ENCODE measurements at regions not wholly inside any gene's neighbourhood (a gene's known extent, or its start where the extent isn't known, plus 50 kb on each side); places are given as distances from the start of the nearest gene placed in this dataset.
"Not testable (repeated sequence)": the region's sequence is repeated elsewhere in the genome, so short reads cannot be mapped to it uniquely, and the experiment has no call there.

DNA sequence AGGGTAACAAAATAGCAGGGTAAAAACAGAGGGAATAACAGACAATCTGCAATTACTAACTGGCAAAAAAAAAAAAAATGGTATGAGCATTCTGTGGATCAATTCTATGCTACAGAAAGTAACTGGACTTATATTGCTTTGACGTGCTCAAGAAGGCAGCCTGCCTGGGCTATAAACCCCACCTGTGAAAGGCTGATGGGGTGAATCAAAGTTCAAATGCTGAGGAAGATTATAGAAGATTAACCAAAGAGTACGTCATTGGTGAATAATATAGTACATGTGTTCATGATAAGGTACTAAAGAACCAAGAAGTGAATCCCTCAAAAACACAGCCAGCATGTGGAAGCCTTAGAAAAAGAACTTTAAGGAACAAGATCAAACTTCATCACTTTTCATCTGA lies 441.9 kb upstream of the PTCHD4 start:
- no peak overlapping the region for H3K27ac ChIP-seq
- no peaks in the 10 kb centered on the region for H3K4me1 ChIP-seq (ENCODE audit: insufficient read depth)
- no peaks in the 10 kb centered on the region for H3K36me3 ChIP-seq
- intact Hi-C loops (cut with DNase I), result no loop called here
- WGBS, 3 donors, result 52 to 64% (median 55%) methylated on average over 2 of the region's 2 CpGs
- H3K27me3 ChIP-seq, result no peaks in the 10 kb centered on the region
- TF ChIP-seq, protein P1, sequence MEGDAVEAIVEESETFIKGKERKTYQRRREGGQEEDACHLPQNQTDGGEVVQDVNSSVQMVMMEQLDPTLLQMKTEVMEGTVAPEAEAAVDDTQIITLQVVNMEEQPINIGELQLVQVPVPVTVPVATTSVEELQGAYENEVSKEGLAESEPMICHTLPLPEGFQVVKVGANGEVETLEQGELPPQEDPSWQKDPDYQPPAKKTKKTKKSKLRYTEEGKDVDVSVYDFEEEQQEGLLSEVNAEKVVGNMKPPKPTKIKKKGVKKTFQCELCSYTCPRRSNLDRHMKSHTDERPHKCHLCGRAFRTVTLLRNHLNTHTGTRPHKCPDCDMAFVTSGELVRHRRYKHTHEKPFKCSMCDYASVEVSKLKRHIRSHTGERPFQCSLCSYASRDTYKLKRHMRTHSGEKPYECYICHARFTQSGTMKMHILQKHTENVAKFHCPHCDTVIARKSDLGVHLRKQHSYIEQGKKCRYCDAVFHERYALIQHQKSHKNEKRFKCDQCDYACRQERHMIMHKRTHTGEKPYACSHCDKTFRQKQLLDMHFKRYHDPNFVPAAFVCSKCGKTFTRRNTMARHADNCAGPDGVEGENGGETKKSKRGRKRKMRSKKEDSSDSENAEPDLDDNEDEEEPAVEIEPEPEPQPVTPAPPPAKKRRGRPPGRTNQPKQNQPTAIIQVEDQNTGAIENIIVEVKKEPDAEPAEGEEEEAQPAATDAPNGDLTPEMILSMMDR (IDR thresholded peaks at IDR 0.05), result no peak
- TF ChIP-seq EP300 (IDR thresholded peaks at IDR 0.05) (no peak), POLR2A (IDR thresholded peaks at IDR 0.05) (no peak)
- H3K9me3 ChIP-seq, result no peaks in the 10 kb centered on the region
- DNase-seq, result no peak
- H3K4me3 ChIP-seq, result no peak overlapping the region

DNA sequence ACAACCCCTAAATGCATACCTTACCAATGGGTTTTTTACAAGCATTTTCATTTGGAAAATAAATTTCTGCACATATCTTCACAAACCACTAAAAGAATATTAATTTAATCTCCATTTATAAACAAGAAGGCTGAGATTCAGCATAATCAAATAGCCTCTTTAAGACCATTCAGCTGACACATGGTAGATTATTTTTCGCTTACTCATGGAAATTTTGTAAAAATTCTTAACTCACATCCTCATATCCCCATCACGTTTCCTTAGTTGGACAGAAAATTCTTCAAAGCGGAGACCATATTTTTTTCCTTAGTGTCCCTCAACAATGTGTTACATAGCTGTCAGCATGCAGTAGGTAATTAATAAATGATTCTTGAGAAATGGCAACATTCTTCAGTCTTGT lies 439.6 kb upstream of the PTCHD4 start:
- no peak for DNase-seq
- Histone ChIP-seq H3K27me3 (no peaks in the 10 kb centered on the region), H3K36me3 (no peaks in the 10 kb centered on the region), H3K9me3 (no peaks in the 10 kb centered on the region), H3K27ac (no peak overlapping the region), H3K4me3 (no peak overlapping the region), H3K4me1 (ENCODE audit: insufficient read depth) (no peaks in the 10 kb centered on the region)
- 68 to 83% (median 74%) methylated on average over 3 of the region's 3 CpGs for WGBS, 3 donors
- intact Hi-C loops (cut with DNase I), result no loop called here
- TF ChIP-seq, protein P1 (IDR thresholded peaks at IDR 0.05), result no peak
- no peak for TF ChIP-seq EP300 (IDR thresholded peaks at IDR 0.05)
- no peak for TF ChIP-seq POLR2A (IDR thresholded peaks at IDR 0.05)

DNA sequence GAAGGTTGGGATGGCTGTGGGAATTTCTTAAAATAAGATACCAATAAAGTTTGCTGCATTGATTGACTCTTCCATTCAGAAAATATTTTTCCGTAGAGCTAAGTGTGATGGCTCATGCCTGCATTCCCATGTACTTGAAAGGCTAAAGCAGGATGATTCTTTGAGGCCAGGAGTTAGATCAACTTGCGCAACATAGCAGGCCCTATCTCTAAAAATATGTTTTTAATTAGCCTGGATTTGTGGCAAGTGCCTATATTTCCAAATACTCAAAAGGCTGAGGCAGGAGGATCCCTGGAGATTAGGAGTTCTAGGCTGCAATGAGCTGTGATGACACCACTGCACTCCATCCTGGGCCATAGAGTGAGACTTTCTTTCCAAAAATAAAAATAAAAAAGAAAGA lies 431.2 kb upstream of the PTCHD4 start:
- WGBS, 3 donors, result 79 to 83% (median 82%) methylated on average over 2 of the region's 2 CpGs
- Histone ChIP-seq H3K4me3 (no peak overlapping the region), H3K9me3 (no peaks in the 10 kb centered on the region), H3K4me1 (ENCODE audit: insufficient read depth) (no peaks in the 10 kb centered on the region), H3K27me3 (no peaks in the 10 kb centered on the region), H3K36me3 (no peaks in the 10 kb centered on the region), H3K27ac (no peak overlapping the region)
- intact Hi-C loops (cut with DNase I), result no loop called here
- TF ChIP-seq, protein P1 (IDR thresholded peaks at IDR 0.05), result no peak
- no peak for DNase-seq

DNA sequence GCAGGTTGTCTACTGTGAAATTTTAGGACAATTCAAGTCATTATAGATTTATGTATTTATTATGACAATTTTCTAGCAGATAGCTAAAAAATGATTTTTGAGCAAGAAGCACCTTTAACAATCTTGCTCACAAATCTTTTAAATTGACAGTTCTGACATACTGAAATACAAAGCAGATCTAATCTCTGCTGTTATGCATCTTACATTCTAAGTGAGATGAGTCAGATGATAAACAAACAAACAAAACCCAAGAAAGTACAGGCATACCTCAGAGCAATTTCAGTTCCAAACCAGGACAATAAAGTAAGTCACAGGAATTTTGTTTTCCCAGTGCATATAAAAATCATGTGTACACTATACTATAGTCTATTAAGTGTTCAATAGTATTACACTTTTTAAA lies 430.7 kb upstream of the PTCHD4 start:
- Histone ChIP-seq H3K36me3 (no peaks in the 10 kb centered on the region), H3K27ac (no peak overlapping the region), H3K4me1 (ENCODE audit: insufficient read depth) (no peaks in the 10 kb centered on the region), H3K4me3 (no peak overlapping the region), H3K27me3 (no peaks in the 10 kb centered on the region), H3K9me3 (no peaks in the 10 kb centered on the region)
- intact Hi-C loops (cut with DNase I), result no loop called here
- no peak for DNase-seq
- TF ChIP-seq POLR2A (IDR thresholded peaks at IDR 0.05) (no peak), EP300 (IDR thresholded peaks at IDR 0.05) (no peak)
- TF ChIP-seq, protein P1 (IDR thresholded peaks at IDR 0.05), result no peak

DNA sequence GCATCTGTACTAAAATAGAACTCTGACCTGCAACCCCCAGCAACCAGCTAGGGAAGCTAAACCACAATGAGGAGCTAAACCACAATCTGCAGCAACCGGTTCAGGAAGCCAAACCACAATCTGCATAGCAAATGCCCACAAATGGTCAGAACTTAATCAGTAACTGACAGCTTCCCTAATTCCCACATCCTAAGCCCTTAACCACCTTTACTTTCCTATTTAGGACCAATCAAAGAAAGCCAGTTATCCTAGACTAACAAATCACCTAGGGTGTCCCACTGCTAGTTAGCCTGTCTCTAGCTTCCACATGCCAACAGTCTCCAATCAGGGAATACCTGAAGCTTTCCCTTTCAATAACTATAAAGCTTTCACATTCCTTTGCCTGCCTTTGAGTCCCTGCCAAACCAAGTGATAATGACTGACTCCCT lies 424.6 kb upstream of the PTCHD4 start:
- TF ChIP-seq EP300 (IDR thresholded peaks at IDR 0.05) (no peak), POLR2A (IDR thresholded peaks at IDR 0.05) (no peak)
- TF ChIP-seq, protein P1 (IDR thresholded peaks at IDR 0.05), result no peak
- H3K36me3 ChIP-seq, result no peaks in the 10 kb centered on the region
- H3K27me3 ChIP-seq, result no peaks in the 10 kb centered on the region
- DNase-seq, result no peak
- intact Hi-C loops (cut with DNase I), result no loop called here
- no peak overlapping the region for H3K4me3 ChIP-seq
- 0 to 23% (median 0%) methylated on average over 1 of the region's 1 CpG for WGBS, 3 donors
- H3K9me3 ChIP-seq, result no peaks in the 10 kb centered on the region
- no peaks in the 10 kb centered on the region for H3K4me1 ChIP-seq (ENCODE audit: insufficient read depth)
- H3K27ac ChIP-seq, result no peak overlapping the region

DNA sequence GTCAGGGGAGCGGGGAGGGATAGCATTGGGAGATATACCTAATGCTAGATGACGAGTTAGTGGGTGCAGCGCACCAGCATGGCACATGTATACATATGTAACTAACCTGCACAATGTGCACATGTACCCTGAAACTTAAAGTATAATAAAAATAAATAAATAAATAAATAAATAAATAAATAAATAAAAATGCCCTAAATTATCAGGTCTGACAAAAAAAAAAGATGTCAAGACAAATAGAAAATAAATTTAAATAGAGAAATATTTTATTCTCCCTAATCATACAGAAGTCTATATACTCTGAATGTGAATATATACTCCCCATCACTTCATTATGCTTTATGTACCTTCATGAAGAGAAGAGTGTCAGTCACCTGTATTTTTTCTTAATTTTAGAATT lies 420.0 kb upstream of the PTCHD4 start:
- H3K4me3 ChIP-seq; H3K9me3 ChIP-seq; H3K27ac ChIP-seq; DNase-seq; H3K4me1 ChIP-seq (ENCODE audit: insufficient read depth); intact Hi-C loops (cut with DNase I); H3K27me3 ChIP-seq; H3K36me3 ChIP-seq: not testable (repeated sequence)
- WGBS, 3 donors, result 75 to 96% (median 88%) methylated on average over 3 of the region's 3 CpGs
